ENCODE measurements at regions not wholly inside any gene's neighbourhood (a gene's known extent, or its start where the extent isn't known, plus 50 kb on each side); places are given as distances from the start of the nearest gene placed in this dataset.

DNA sequence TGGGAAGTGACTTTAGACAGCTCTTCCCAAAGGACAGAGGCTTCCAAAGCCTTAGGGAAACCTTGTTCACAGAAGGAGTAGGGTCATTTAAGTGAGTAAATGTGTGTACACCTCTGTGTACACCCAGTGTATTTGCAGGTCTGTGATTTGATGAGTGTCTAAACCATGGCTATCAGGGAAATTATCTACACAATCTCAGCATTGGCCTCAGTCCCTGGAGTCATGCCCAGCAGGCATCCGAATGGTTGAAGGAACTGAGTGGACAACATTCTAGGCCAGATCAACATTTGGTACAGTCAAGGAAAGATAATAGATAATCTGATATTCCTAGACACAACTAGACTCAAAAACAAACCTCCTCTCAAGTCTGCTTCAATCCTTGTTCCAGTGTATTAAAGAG lies 258.4 kb upstream of the DAPK1 start:
- Mint-ChIP-seq H3K9me3 (no peaks in the 10 kb centered on the region), H3K27ac (no peak overlapping the region), H3K4me3 (no peak overlapping the region), H3K36me3 (ENCODE audit: low read depth) (no peaks in the 10 kb centered on the region), H3K4me1 (ENCODE audit: low read depth) (no peaks in the 10 kb centered on the region), H3K27me3 (peaks cover 5% of the 10 kb centered on the region)
- intact Hi-C loops (cut with micrococcal nuclease) = no loop called here

DNA sequence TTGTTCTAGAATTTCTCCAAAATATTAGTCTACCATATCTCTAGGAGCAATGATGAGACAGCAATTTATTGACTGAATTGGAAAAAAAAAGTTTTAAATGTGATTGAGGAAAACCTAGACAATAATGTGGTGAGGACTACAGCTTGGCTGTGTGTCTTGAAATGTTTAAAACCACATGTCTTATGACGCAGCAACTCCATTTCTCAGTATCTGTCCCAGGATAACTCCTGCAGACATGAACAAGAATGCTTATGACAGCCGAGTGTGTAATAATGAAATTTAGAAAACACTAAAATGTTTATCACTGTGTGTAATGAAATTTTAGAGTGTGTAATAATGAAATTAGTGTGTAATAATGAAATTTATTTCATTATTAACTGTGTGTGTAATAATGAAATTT lies 254.1 kb upstream of the DAPK1 start:
- H3K4me3 Mint-ChIP-seq = no peak overlapping the region
- intact Hi-C loops (cut with micrococcal nuclease) = no loop called here
- H3K27me3 Mint-ChIP-seq = peaks cover 5% of the 10 kb centered on the region

DNA sequence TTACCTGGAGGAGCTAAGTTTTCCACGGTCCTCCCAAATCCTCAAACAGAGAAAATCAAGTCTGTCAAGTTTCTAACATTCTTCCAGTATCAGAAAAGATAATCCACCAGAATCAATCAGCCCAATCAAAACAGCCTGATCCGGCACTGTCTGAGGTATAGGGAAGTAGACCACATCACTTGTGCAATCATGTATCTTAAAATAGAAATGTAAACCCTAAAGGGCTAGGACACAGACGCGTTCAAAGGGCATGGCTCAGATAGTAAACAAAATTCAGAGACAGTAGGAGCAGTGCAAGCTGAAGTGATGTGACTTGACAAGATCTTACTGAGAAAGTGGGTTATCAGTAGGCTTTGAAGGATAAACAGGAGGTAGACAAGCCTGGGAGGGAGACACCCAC lies 252.4 kb upstream of the DAPK1 start:
- no peak overlapping the region for H3K27ac Mint-ChIP-seq

More for the DNA sequence above, 254.1 kb upstream of the DAPK1 start:
- H3K4me1 Mint-ChIP-seq (ENCODE audit: low read depth) = no peaks in the 10 kb centered on the region
- no peaks in the 10 kb centered on the region for H3K9me3 Mint-ChIP-seq
- no peak overlapping the region for H3K27ac Mint-ChIP-seq
- no peaks in the 10 kb centered on the region for H3K36me3 Mint-ChIP-seq (ENCODE audit: low read depth)

DNA sequence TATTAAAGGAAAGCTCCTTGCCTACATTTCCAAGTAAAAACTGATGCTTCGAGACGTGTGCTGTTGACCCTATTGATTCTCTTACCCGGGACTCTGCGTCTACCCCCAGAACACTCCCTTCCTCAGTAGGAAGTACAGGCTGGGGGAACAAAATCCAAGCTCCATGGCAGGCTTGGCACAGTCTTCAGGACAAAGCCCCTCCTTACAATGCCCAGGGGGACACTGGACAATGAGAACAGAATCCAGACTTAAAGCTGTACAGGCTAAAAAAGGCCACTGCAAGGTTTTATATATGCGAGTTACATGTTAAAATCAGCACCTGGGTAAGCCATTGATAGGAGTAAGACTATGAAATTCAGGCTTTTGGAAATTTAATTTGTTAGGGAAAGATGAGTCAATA lies 250.6 kb upstream of the DAPK1 start:
- intact Hi-C loops (cut with micrococcal nuclease) = no loop called here
- H3K4me1 Mint-ChIP-seq (ENCODE audit: low read depth) = no peaks in the 10 kb centered on the region
- no peak overlapping the region for H3K4me3 Mint-ChIP-seq
- no peaks in the 10 kb centered on the region for H3K9me3 Mint-ChIP-seq
- H3K27me3 Mint-ChIP-seq = peaks cover under 1% of the 10 kb centered on the region
- H3K27ac Mint-ChIP-seq = no peak overlapping the region
- H3K36me3 Mint-ChIP-seq (ENCODE audit: low read depth) = no peaks in the 10 kb centered on the region

More for the DNA sequence above, 252.4 kb upstream of the DAPK1 start:
- H3K4me3 Mint-ChIP-seq = no peak overlapping the region
- H3K4me1 Mint-ChIP-seq (ENCODE audit: low read depth) = no peaks in the 10 kb centered on the region
- peaks cover 5% of the 10 kb centered on the region for H3K27me3 Mint-ChIP-seq
- intact Hi-C loops (cut with micrococcal nuclease) = no loop called here
- no peaks in the 10 kb centered on the region for H3K36me3 Mint-ChIP-seq (ENCODE audit: low read depth)
- H3K9me3 Mint-ChIP-seq = no peaks in the 10 kb centered on the region

- Mint-ChIP-seq H3K27me3 (no peaks in the 10 kb centered on the region), H3K36me3 (ENCODE audit: low read depth) (no peaks in the 10 kb centered on the region), H3K27ac (no peak overlapping the region), H3K9me3 (no peaks in the 10 kb centered on the region), H3K4me1 (ENCODE audit: low read depth) (no peaks in the 10 kb centered on the region), H3K4me3 (no peak overlapping the region)
- intact Hi-C loops (cut with micrococcal nuclease) = no loop called here
These were observed 248.6 kb upstream of the DAPK1 start for GRCh38 chr9:87249029-87249428.

- H3K27ac Mint-ChIP-seq = no peak overlapping the region
- H3K27me3 Mint-ChIP-seq = no peaks in the 10 kb centered on the region
- intact Hi-C loops (cut with micrococcal nuclease) = no loop called here
- no peaks in the 10 kb centered on the region for H3K9me3 Mint-ChIP-seq
- H3K4me3 Mint-ChIP-seq = no peak overlapping the region
- no peaks in the 10 kb centered on the region for H3K36me3 Mint-ChIP-seq (ENCODE audit: low read depth)
- no peaks in the 10 kb centered on the region for H3K4me1 Mint-ChIP-seq (ENCODE audit: low read depth)
These were observed 247.5 kb upstream of the DAPK1 start for GRCh38 chr9:87250205-87250604.

DNA sequence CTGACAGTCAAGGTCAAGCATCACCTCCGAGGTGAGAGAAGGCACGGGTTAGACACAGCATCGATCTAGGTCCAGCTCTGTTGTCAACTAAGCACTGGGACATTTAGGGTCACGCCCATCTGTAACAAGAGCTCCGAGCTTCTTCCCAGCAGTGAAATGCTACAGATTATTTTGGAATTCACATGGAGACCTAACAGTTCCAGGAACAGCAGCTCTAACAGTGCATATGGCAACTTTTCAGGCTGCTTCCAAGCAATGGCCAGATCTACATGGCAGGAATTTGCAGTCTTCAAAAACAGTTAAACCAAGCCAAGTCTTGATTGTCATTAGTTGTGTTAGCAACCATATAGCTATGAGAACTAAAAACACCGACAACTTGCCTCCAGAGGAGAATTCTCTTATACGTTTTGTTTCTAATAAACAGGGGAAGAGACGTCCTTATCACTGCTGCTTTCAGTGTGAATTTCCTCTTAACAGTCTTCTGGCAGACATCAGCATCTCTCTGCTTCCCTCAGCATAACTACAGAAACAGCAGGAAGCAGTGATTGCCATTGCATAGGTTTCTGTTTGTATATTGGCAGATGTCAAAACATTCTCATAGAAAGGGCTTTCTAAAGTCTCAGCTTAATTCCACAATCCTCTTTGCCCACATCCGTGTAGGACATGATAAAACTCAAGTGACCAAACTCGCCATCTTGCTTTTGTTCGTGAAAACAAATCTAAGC lies 242.1 kb upstream of the DAPK1 start:
- H3K4me3 Mint-ChIP-seq = no peak overlapping the region
- H3K27ac Mint-ChIP-seq = no peak overlapping the region
- H3K9me3 Mint-ChIP-seq = no peaks in the 10 kb centered on the region
- peaks cover 3% of the 10 kb centered on the region for H3K27me3 Mint-ChIP-seq
- intact Hi-C loops (cut with micrococcal nuclease) = no loop called here
- H3K4me1 Mint-ChIP-seq (ENCODE audit: low read depth) = no peaks in the 10 kb centered on the region
- H3K36me3 Mint-ChIP-seq (ENCODE audit: low read depth) = no peaks in the 10 kb centered on the region

- no peaks in the 10 kb centered on the region for H3K36me3 Mint-ChIP-seq (ENCODE audit: low read depth)
- no peaks in the 10 kb centered on the region for H3K4me1 Mint-ChIP-seq (ENCODE audit: low read depth)
- H3K4me3 Mint-ChIP-seq = no peak overlapping the region
- no peaks in the 10 kb centered on the region for H3K9me3 Mint-ChIP-seq
- intact Hi-C loops (cut with micrococcal nuclease) = no loop called here
- H3K27ac Mint-ChIP-seq = no peak overlapping the region
- H3K27me3 Mint-ChIP-seq = peaks cover 3% of the 10 kb centered on the region
These were observed 240.7 kb upstream of the DAPK1 start for GRCh38 chr9:87256973-87257372.

- Mint-ChIP-seq H3K27me3 (peaks cover 3% of the 10 kb centered on the region), H3K4me3 (no peak overlapping the region)
These were observed 237.8 kb upstream of the DAPK1 start for GRCh38 chr9:87259543-87260518.

GRCh38 chr9:87263291-87263690 lies 234.4 kb upstream of the DAPK1 start:
- intact Hi-C loops (cut with micrococcal nuclease) = no loop called here
- no peaks in the 10 kb centered on the region for H3K36me3 Mint-ChIP-seq (ENCODE audit: low read depth)
- H3K4me1 Mint-ChIP-seq (ENCODE audit: low read depth) = no peaks in the 10 kb centered on the region
- no peak overlapping the region for H3K4me3 Mint-ChIP-seq
- no peaks in the 10 kb centered on the region for H3K9me3 Mint-ChIP-seq
- peaks cover 3% of the 10 kb centered on the region for H3K27me3 Mint-ChIP-seq
- no peak overlapping the region for H3K27ac Mint-ChIP-seq

More at GRCh38 chr9:87259543-87260518, 237.8 kb upstream of the DAPK1 start:
- Mint-ChIP-seq H3K4me1 (ENCODE audit: low read depth) (no peaks in the 10 kb centered on the region), H3K9me3 (no peaks in the 10 kb centered on the region), H3K36me3 (ENCODE audit: low read depth) (no peaks in the 10 kb centered on the region), H3K27ac (no peak overlapping the region)
- intact Hi-C loops (cut with micrococcal nuclease) = no loop called here

DNA sequence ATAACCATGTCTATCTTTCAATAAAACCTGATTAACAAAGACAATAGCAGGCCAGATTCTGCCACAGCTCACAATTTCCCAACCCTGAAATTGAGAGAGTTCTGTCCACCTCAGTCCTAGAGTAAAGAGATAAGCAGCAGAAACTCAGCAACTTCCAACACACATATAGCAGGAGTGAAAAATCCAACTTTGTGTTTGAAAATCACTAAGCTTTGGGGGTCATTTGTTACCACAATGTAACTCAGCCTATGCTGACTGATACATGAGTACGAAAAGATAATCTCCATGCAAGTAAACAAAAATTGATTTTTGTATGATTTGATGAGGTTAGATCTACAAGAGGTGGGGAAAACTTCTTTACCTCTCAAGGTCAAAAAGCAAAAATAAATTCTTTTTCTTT lies 231.0 kb upstream of the DAPK1 start:
- H3K27me3 Mint-ChIP-seq = peaks cover 13% of the 10 kb centered on the region
- intact Hi-C loops (cut with micrococcal nuclease) = no loop called here
- no peak overlapping the region for H3K27ac Mint-ChIP-seq
- H3K4me1 Mint-ChIP-seq (ENCODE audit: low read depth) = no peaks in the 10 kb centered on the region
- H3K36me3 Mint-ChIP-seq (ENCODE audit: low read depth) = no peaks in the 10 kb centered on the region
- H3K4me3 Mint-ChIP-seq = no peak overlapping the region
- no peaks in the 10 kb centered on the region for H3K9me3 Mint-ChIP-seq

DNA sequence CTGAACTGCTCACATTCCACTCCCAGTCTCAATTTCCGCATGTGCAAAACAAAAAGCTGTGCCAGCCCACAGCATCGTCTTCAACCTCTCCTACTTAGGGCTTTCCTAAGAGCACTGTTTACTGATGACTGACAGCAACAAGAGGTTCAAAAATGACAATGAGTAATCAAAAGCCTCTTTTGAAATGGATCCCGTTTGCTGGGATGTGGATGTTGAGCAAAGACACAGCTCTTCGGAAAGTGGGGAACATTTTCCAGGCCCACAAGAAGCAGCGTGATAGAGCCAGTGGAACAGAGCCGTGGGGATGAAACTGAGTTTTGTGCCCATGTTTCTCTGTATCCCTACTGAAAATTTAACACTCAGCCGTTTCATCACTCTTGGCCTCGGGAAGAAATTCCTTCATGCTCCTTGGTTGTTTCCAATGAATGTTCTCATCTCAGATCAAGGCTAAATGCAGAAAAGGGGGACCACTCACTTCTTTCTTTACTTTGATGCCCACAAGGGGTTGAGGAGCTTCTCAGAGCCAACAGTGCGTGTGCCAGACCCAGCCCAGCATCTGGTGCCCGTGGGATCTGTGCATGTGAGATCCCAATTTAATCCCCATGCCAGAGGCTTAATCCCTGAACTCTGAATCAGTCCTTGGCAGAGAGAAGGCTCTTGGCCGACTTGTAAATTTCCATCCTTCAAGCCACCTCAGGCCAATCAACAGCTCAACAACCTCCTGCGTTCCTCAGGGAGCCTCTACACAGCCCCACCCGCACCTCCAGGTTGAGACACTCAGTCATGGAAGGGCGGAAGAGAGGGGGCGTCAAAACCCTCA lies 230.2 kb upstream of the DAPK1 start:
- Mint-ChIP-seq H3K27ac (no peak overlapping the region), H3K4me1 (ENCODE audit: low read depth) (no peaks in the 10 kb centered on the region), H3K9me3 (no peaks in the 10 kb centered on the region), H3K4me3 (no peak overlapping the region), H3K27me3 (peaks cover 13% of the 10 kb centered on the region), H3K36me3 (ENCODE audit: low read depth) (no peaks in the 10 kb centered on the region)
- intact Hi-C loops (cut with micrococcal nuclease) = no loop called here

- peaks cover 13% of the 10 kb centered on the region for H3K27me3 Mint-ChIP-seq
- H3K27ac Mint-ChIP-seq = no peak overlapping the region
These were observed 228.1 kb upstream of the DAPK1 start for GRCh38 chr9:87269296-87270176.

More at GRCh38 chr9:87269296-87270176, 228.1 kb upstream of the DAPK1 start:
- intact Hi-C loops (cut with micrococcal nuclease) = no loop called here
- H3K36me3 Mint-ChIP-seq (ENCODE audit: low read depth) = no peaks in the 10 kb centered on the region
- no peaks in the 10 kb centered on the region for H3K9me3 Mint-ChIP-seq
- H3K4me1 Mint-ChIP-seq (ENCODE audit: low read depth) = no peaks in the 10 kb centered on the region
- H3K4me3 Mint-ChIP-seq = no peak overlapping the region
